ENCODE measurements at regions not wholly inside any gene's neighbourhood (a gene's known extent, or its start where the extent isn't known, plus 50 kb on each side); places are given as distances from the start of the nearest gene placed in this dataset.

DNA sequence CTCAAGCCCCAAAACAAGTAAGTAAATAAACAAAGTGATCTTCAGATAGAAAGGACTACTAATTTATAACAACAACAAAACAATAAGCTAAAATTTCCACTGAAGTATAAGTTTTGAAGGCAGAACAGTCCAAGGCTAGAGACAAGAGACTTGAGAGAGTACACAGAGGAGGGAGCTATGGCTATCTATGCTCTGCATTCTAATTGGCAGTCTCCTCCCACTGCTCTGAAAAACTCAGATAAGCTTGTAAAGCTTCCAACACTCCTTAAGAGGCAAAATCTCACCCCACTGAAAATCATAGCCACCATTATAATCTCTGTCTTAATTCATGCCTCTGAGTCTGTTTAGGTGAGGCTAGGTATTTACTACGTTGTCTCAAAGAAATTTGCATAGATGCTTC is 714.6 kb upstream of the LRATD1 start:
- Mint-ChIP-seq H3K27ac (no peak overlapping the region), H3K36me3 (ENCODE audit: insufficient read depth in 1 of 3, low read depth in 3 of 3) (no peaks in the 10 kb centered on the region), H3K4me1 (peaks cover 0 to 4% of the 10 kb centered on the region in 2 experiments; a peak in 1 of 4 replicates), H3K9me3 (peaks cover 2 to 3% of the 10 kb centered on the region in 2 experiments; a peak in 2 of 5 replicates), H3K4me3 (no peak overlapping the region), H3K27me3 (ENCODE audit: low read depth) (no peaks in the 10 kb centered on the region)
- Histone ChIP-seq H4K8ac (replicated peaks; ENCODE audit: insufficient read length, low read depth, low read length) (no peak overlapping the region), H4K5ac (ENCODE audit: insufficient read length, low read depth, low read length) (no peak overlapping the region), H2BK12ac (ENCODE audit: insufficient read length, low read depth, low read length) (no peak overlapping the region), H2BK5ac (ENCODE audit: insufficient read length, low read length) (no peak overlapping the region), H4K20me1 (ENCODE audit: control insufficient read depth, insufficient read depth, insufficient read length) (no peaks in the 10 kb centered on the region), H2BK20ac (ENCODE audit: low read depth, low read length, poor library complexity, severe bottlenecking) (no peak overlapping the region), H3K56ac (ENCODE audit: insufficient read length, low read depth, low read length) (no peak overlapping the region), H2AFZ (ENCODE audit: low read length) (no peak overlapping the region), H3K9me3 (ENCODE audit: control insufficient read depth, low read depth, low read length) (no peaks in the 10 kb centered on the region), H3K4me1 (ENCODE audit: insufficient read depth, low read length) (no peaks in the 10 kb centered on the region), H3K27me3 (ENCODE audit: insufficient read depth, low read length) (no peaks in the 10 kb centered on the region), H3K18ac (ENCODE audit: insufficient read length, low read depth, low read length) (no peak overlapping the region), H4K91ac (ENCODE audit: insufficient read length, low read depth, low read length) (no peak overlapping the region), H2BK120ac (ENCODE audit: low read depth, low read length, poor library complexity, severe bottlenecking) (no peak overlapping the region), H2AK5ac (ENCODE audit: insufficient read length, low read length) (no peak overlapping the region), H3K27ac (ENCODE audit: insufficient read length, low read depth, low read length) (no peak overlapping the region), H3K4me2 (ENCODE audit: insufficient read depth, insufficient read length, low read length) (no peak overlapping the region), H3T11ph (ENCODE audit: low read length) (no peak overlapping the region), H3K4ac (ENCODE audit: low read depth, low read length) (no peak overlapping the region), H3K14ac (ENCODE audit: insufficient read depth, low read length) (no peak overlapping the region), H3K79me2 (ENCODE audit: insufficient read depth, low read length) (no peaks in the 10 kb centered on the region), H2BK15ac (ENCODE audit: low read depth, low read length) (no peak overlapping the region), H3K79me1 (ENCODE audit: insufficient read depth, low read depth, low read length, poor library complexity, severe bottlenecking) (no peaks in the 10 kb centered on the region), H3K9ac (ENCODE audit: extremely low read depth, insufficient read length, low read length) (no peak overlapping the region), H3K23me2 (ENCODE audit: insufficient read length, low read depth, low read length, poor library complexity, severe bottlenecking) (no peaks in the 10 kb centered on the region), H3K23ac (ENCODE audit: insufficient read length, low read depth, low read length) (no peak overlapping the region)
- no CpG with 5 or more reads among the region's 1 CpG for WGBS (ENCODE audit: extremely low coverage, insufficient read length, low lambda C conversion rate)
- TF ChIP-seq, protein P1, sequence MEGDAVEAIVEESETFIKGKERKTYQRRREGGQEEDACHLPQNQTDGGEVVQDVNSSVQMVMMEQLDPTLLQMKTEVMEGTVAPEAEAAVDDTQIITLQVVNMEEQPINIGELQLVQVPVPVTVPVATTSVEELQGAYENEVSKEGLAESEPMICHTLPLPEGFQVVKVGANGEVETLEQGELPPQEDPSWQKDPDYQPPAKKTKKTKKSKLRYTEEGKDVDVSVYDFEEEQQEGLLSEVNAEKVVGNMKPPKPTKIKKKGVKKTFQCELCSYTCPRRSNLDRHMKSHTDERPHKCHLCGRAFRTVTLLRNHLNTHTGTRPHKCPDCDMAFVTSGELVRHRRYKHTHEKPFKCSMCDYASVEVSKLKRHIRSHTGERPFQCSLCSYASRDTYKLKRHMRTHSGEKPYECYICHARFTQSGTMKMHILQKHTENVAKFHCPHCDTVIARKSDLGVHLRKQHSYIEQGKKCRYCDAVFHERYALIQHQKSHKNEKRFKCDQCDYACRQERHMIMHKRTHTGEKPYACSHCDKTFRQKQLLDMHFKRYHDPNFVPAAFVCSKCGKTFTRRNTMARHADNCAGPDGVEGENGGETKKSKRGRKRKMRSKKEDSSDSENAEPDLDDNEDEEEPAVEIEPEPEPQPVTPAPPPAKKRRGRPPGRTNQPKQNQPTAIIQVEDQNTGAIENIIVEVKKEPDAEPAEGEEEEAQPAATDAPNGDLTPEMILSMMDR (conservative IDR thresholded peaks at IDR 0.05): no peak
- DNase-seq: no peak
